ENCODE measurements at regions not wholly inside any gene's neighbourhood (a gene's known extent, or its start where the extent isn't known, plus 50 kb on each side); places are given as distances from the start of the nearest gene placed in this dataset.

GRCh38 chr6:159505140-159505922 lies 187.7 kb downstream of the SOD2 start:
- no peaks in the 10 kb centered on the region for H3K36me3 ChIP-seq
- H3K4me1 ChIP-seq = no peaks in the 10 kb centered on the region
- peak; percentile 63 for DNase-seq (ENCODE audit: low spot score)
- no peak overlapping the region for H3K4me3 ChIP-seq
- no peak overlapping the region for H3K27ac ChIP-seq
- H3K9me3 ChIP-seq = no peaks in the 10 kb centered on the region
- no peaks in the 10 kb centered on the region for H3K27me3 ChIP-seq
- no peak for TF ChIP-seq CTCF (IDR thresholded peaks at IDR 0.05)

GRCh38 chr6:159501558-159501957 lies 191.5 kb downstream of the SOD2 start:
- no peaks in the 10 kb centered on the region for H3K36me3 ChIP-seq
- no peaks in the 10 kb centered on the region for H3K27me3 ChIP-seq
- no peak overlapping the region for H3K4me3 ChIP-seq
- H3K4me1 ChIP-seq = no peaks in the 10 kb centered on the region
- DNase-seq (ENCODE audit: low spot score) = no peak
- H3K9me3 ChIP-seq = peaks cover 0 to 13% of the 10 kb centered on the region in 2 donors
- H3K27ac ChIP-seq = no peak overlapping the region
- TF ChIP-seq CTCF (IDR thresholded peaks at IDR 0.05) = no peak

- Histone ChIP-seq H3K27me3 (no peaks in the 10 kb centered on the region), H3K27ac (no peak overlapping the region), H3K9me3 (peaks cover 0 to 13% of the 10 kb centered on the region in 2 donors), H3K36me3 (no peaks in the 10 kb centered on the region), H3K4me3 (no peak overlapping the region), H3K4me1 (no peaks in the 10 kb centered on the region)
- no peak for TF ChIP-seq CTCF (IDR thresholded peaks at IDR 0.05)
- DNase-seq (ENCODE audit: low spot score) = no peak
Measured at GRCh38 chr6:159499034-159499433, 194.0 kb downstream of the SOD2 start.

- H3K27ac ChIP-seq = no peak overlapping the region
- H3K4me1 ChIP-seq = no peaks in the 10 kb centered on the region
- no peaks in the 10 kb centered on the region for H3K27me3 ChIP-seq
- no peaks in the 10 kb centered on the region for H3K36me3 ChIP-seq
- peaks cover 0 to 13% of the 10 kb centered on the region in 2 donors for H3K9me3 ChIP-seq
- no peak for TF ChIP-seq CTCF (IDR thresholded peaks at IDR 0.05)
- no peak for DNase-seq (ENCODE audit: low spot score)
- H3K4me3 ChIP-seq = no peak overlapping the region
Measured at GRCh38 chr6:159494586-159494972, 198.5 kb downstream of the SOD2 start.

GRCh38 chr6:159493898-159494585 lies 199.0 kb downstream of the SOD2 start:
- no peak overlapping the region for H3K4me3 ChIP-seq
- no peaks in the 10 kb centered on the region for H3K4me1 ChIP-seq
- no peak overlapping the region for H3K27ac ChIP-seq
- no peak for TF ChIP-seq CTCF (IDR thresholded peaks at IDR 0.05)
- no peaks in the 10 kb centered on the region for H3K36me3 ChIP-seq
- H3K9me3 ChIP-seq = peaks cover 0 to 12% of the 10 kb centered on the region in 2 donors
- no peak for DNase-seq (ENCODE audit: low spot score)
- no peaks in the 10 kb centered on the region for H3K27me3 ChIP-seq

All from right atrium auricular region (tissue), 2 donors.